ENCODE measurements at regions not wholly inside any gene's neighbourhood (a gene's known extent, or its start where the extent isn't known, plus 50 kb on each side); places are given as distances from the start of the nearest gene placed in this dataset.

GRCh38 chr11:87879118-87879517 lies 296.1 kb downstream of the RAB38 start:
- TF ChIP-seq CTCF (IDR thresholded peaks at IDR 0.05; ENCODE audit: insufficient read depth, low read depth, low read length): no peak
- no peak for TF ChIP-seq EZH2 (IDR thresholded peaks at IDR 0.05; ENCODE audit: insufficient read depth, low read length)
